HepG2 (cell line): ENCODE measurements at regions not wholly inside any gene's neighbourhood (a gene's known extent, or its start where the extent isn't known, plus 50 kb on each side); places are given as distances from the start of the nearest gene placed in this dataset.
"Not testable (repeated sequence)": the region's sequence is repeated elsewhere in the genome, so short reads cannot be mapped to it uniquely, and the experiment has no call there.

Experiments
- ATAC-seq: fragments of 200-7000 bp; cut with Tn5 transposase; 3 replicates; pipeline ENCODE4 v1.9.1; 2020; ENCODE audit warnings: mild to moderate bottlenecking, moderate library complexity
- BruUV-seq: library from RNA; stranded (reverse); fragments of 400-500 nt; replicated peaks from 2 replicates; lab custom pipeline; 2021; lab: Mats Ljungman, UMichigan
- CTCF ChIA-PET: fragments of 300-600 bp; formaldehyde crosslinking; extraction: SDS; loops from one replicate; lab custom pipeline; 2021; ENCODE audit warnings: low total read pairs, inconsistent platforms, low intra/inter-chr PET ratio; lab: Yijun Ruan, JAX
- POLR2A ChIA-PET: fragments of 350-600 bp; sonication (Branson Sonifier 250); formaldehyde crosslinking; loops from one replicate; lab custom pipeline; 2020; ENCODE audit warnings: antibody characterized with exemption, inconsistent platforms; lab: Yijun Ruan, JAX
- DNase-seq: peaks from one replicate; pipeline ENCODE4 v3.0.0-alpha.2; 2015; ENCODE audit warnings: low spot score
- FAIRE-seq: peaks from 3 replicates; lab custom pipeline; 2011; peaks lifted over from hg19 to GRCh38; lab: Jason Lieb, UNC
- H2AFZ ChIP-seq: one replicate; pipeline ENCODE4 v1.6.1; 2011; ENCODE audit warnings: low read length, inconsistent platforms
- H3K27ac ChIP-seq: fragments of 300-600 bp; 3 replicates; pipeline ENCODE4 v1.8.0; 2011; ENCODE audit warnings: mixed run types, mild to moderate bottlenecking, mixed read lengths, low read length, inconsistent platforms; ENCODE audit not compliant: insufficient read depth; ENCODE audit errors: extremely low read length
- H3K27me3 ChIP-seq, 2 experiments: fragments of 200-600 bp in 1 of 2; 2 replicates in 1 of 2; 3 replicates in 1 of 2; pipeline versions ENCODE4 v1.6.0 to v1.8.0; 2011; ENCODE audit warnings: low read length in 2 of 2, mild to moderate bottlenecking in 2 of 2, moderate library complexity in 2 of 2, inconsistent platforms in 1 of 2; ENCODE audit not compliant: insufficient read depth in 2 of 2, control insufficient read depth in 1 of 2
- H3K36me3 ChIP-seq, 2 experiments: fragments of 200-600 bp in 1 of 2; replicated peaks in 1 of 2; 2 replicates in 1 of 2; 3 replicates in 1 of 2; pipeline versions ENCODE4 v1.5.1 to v1.8.0; 2011; ENCODE audit warnings: low read length in 2 of 2, inconsistent platforms in 1 of 2; ENCODE audit not compliant: insufficient read depth in 2 of 2, control insufficient read depth in 1 of 2
- H3K4me1 ChIP-seq: 2 replicates; pipeline ENCODE4 v1.5.1; 2012; ENCODE audit warnings: low read length, inconsistent platforms; ENCODE audit not compliant: insufficient read depth
- H3K4me2 ChIP-seq: 2 replicates; pipeline ENCODE4 v1.6.0; 2011; ENCODE audit warnings: low read depth, low read length, inconsistent platforms
- H3K4me3 ChIP-seq, 3 experiments: fragments of 200-600 bp in 1 of 3; sonication (generic), shearing (Covaris generic) in 1 of 3; replicated peaks in 1 of 3; 2 replicates each; pipeline ENCODE4 v1.5.1; 2011 to 2016; ENCODE audit warnings: low read length in 3 of 3, inconsistent platforms in 2 of 3, low read depth in 2 of 3, mild to moderate bottlenecking in 2 of 3, control low read depth in 1 of 3, mixed read lengths in 1 of 3; ENCODE audit not compliant: insufficient read depth in 1 of 3
- H3K79me2 ChIP-seq: one replicate; pipeline ENCODE4 v1.6.1; 2011; ENCODE audit warnings: low read length, inconsistent platforms; ENCODE audit not compliant: insufficient read depth
- H3K9ac ChIP-seq: 2 replicates; pipeline ENCODE4 v1.6.0; 2011; ENCODE audit warnings: mild to moderate bottlenecking, low read depth, low read length, inconsistent platforms; ENCODE audit not compliant: insufficient read depth
- H3K9me3 ChIP-seq: 2 replicates; pipeline ENCODE4 v1.5.1; 2012; ENCODE audit warnings: mild to moderate bottlenecking, low read length
- H4K20me1 ChIP-seq: 2 replicates; pipeline ENCODE4 v1.6.0; 2011; ENCODE audit warnings: inconsistent platforms, mild to moderate bottlenecking, low read length, moderate library complexity; ENCODE audit not compliant: insufficient read depth
- ARNT ChIP-seq: fragments of 450-650 bp; IDR thresholded peaks from 2 replicates; pipeline ENCODE4 v1.6.1; 2017
- CBX1 ChIP-seq: IDR thresholded peaks from one replicate; pipeline ENCODE4 v1.6.1; 2016; ENCODE audit warnings: antibody characterized with exemption, low read depth
- CSRNP2 ChIP-seq: sonication (generic); formaldehyde crosslinking; conservative IDR thresholded peaks from 2 replicates; pipeline ENCODE4 v1.8.0; 2022; ENCODE audit warnings: low read depth, missing genetic modification reagents
- FOXM1 ChIP-seq: sonication (generic); formaldehyde crosslinking; IDR thresholded peaks from 2 replicates; pipeline ENCODE4 v1.5.0; 2020; ENCODE audit warnings: missing genetic modification reagents
- ZNF17 ChIP-seq: sonication (generic); formaldehyde crosslinking; IDR thresholded peaks from 2 replicates; pipeline ENCODE4 v1.5.0; 2020; ENCODE audit warnings: mild to moderate bottlenecking, missing genetic modification reagents
- ZNF839 ChIP-seq: sonication (generic); formaldehyde crosslinking; IDR thresholded peaks from 2 replicates; pipeline ENCODE4 v1.4.0; 2020; ENCODE audit warnings: missing genetic modification reagents, mild to moderate bottlenecking, borderline replicate concordance
- WGBS: methylation state at CpG from one replicate; pipeline ENCODE4 v1.1.6; 2017; ENCODE audit warnings: low lambda C conversion rate; 5-methylcytosine and 5-hydroxymethylcytosine counted together
- in situ Hi-C: cut with HindIII; loops from 2 replicates; pipeline ENCODE4 v1.10.0; 2017; ENCODE audit warnings: low pct_unique_long_range_greater_than_20kb; ENCODE audit not compliant: extremely low pct_ligation_motif_present
- intact Hi-C: fragments of 100-400 bp; cut with micrococcal nuclease; formaldehyde crosslinking; loops from one replicate; pipeline ENCODE4 v1.10.0; 2022; ENCODE audit not compliant: unreplicated experiment

DNA sequence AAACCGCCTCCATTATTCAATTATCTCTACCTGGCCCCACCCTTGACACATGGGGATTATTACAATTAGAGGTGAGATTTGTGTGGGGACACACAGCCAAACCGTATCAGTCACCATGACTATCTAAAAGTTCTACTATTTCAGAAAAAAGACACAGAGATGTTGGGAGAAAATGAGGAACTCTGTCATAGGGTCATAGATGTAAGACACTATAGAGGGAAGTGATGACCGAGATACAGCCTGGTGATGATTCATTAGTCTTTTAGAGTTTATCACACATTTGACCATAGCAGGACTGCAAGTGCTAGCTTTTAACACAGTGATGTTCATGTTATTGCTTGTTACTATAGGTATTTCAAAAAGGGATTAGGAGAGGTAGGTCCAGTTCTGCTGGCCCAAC, 357.0 kb upstream of the AADAT start:
- no peaks in the 10 kb centered on the region for H3K4me1 ChIP-seq
- TF ChIP-seq ZNF839 (CRISPR knock-in tag): no peak
- no peak for TF ChIP-seq CSRNP2
- no peak for TF ChIP-seq CBX1
- TF ChIP-seq ARNT: no peak
- no peak for TF ChIP-seq ZNF17 (CRISPR knock-in tag)
- no peak for TF ChIP-seq FOXM1
- H3K9ac ChIP-seq: no peak overlapping the region
- H3K27ac ChIP-seq: no peak overlapping the region
- FAIRE-seq: no peak
- no peak overlapping the region for H2AFZ ChIP-seq
- H3K27me3 ChIP-seq: no peaks in the 10 kb centered on the region
- ATAC-seq: no peak
- intact Hi-C loops (no loop called here), in situ Hi-C loops (no loop called here)
- no peaks in the 10 kb centered on the region for H3K9me3 ChIP-seq
- POLR2A ChIA-PET: no interaction called here
- H3K4me2 ChIP-seq: no peak overlapping the region
- 20% methylated on average over 3 of the region's 3 CpGs for WGBS
- no peak overlapping the region for H3K4me3 ChIP-seq
- H3K36me3 ChIP-seq: no peaks in the 10 kb centered on the region
- CTCF ChIA-PET: no interaction called here
- no peaks in the 10 kb centered on the region for H4K20me1 ChIP-seq
- no peak for DNase-seq
- no peaks in the 10 kb centered on the region for H3K79me2 ChIP-seq
- no TSS peak for BruUV-seq

DNA sequence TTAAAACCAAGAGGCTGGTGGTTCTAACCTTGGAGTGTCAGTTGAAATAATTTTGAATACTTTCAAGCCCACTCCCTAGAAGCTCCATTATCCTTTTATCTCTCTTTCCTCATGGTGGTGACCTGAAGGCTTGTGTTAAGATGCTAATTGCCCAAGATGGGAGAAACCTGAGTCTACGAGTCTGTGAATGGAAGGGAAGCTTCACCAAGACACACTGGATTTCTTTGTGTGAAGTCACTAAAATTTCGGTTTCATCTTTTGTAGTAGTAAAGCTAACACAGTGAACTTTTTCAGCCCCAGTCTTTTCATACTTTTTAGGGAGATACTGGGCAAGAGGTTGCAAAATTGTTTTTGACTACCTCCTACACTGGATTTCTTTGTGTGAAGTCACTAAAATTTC, 351.4 kb upstream of the AADAT start:
- H3K4me3 ChIP-seq, DNase-seq, H3K27ac ChIP-seq, H4K20me1 ChIP-seq, FAIRE-seq, H2AFZ ChIP-seq, CTCF ChIA-PET, ATAC-seq, H3K27me3 ChIP-seq, H3K79me2 ChIP-seq, H3K36me3 ChIP-seq, in situ Hi-C loops, BruUV-seq, H3K9ac ChIP-seq, intact Hi-C loops, H3K4me2 ChIP-seq, H3K4me1 ChIP-seq, POLR2A ChIA-PET, H3K9me3 ChIP-seq: not testable (repeated sequence)
- WGBS: 0% methylated on average over 2 of the region's 2 CpGs
